ENCODE measurements at regions not wholly inside any gene's neighbourhood (a gene's known extent, or its start where the extent isn't known, plus 50 kb on each side); places are given as distances from the start of the nearest gene placed in this dataset.

DNA sequence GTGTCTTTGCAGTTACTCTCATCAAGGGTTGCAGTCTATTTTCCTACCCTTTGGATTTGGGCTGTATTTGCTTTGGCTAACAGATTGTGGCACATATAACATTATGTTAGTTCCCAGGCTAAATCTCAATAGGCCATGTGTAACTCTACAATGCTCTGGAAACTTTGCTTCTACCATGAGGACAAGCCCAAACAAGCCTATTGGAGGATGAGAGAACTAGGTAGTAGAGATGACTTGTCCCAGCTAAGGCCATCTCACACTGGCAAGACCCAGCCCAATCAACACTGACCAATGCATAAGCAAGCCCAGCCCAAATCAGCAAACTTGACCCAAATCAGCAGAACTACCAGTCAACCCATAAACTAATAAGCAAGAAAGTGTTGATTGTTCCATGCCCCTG lies 311.8 kb downstream of the NDFIP2 start:
- no peak for ATAC-seq
- H3K4me1 ChIP-seq (ENCODE audit: insufficient read depth): no peaks in the 10 kb centered on the region

More for the DNA sequence above, 311.8 kb downstream of the NDFIP2 start:
- DNase-seq (ENCODE audit: low spot score): no peak
- Histone ChIP-seq H3K9me2 (ENCODE audit: insufficient read depth) (peaks cover 12% of the 10 kb centered on the region; the same call in 1 of the 2 replicates), H3K36me3 (ENCODE audit: insufficient read depth) (no peaks in the 10 kb centered on the region), H3F3A (replicated peaks; ENCODE audit: low read depth) (no peaks in the 10 kb centered on the region), H3K4me3 (no peak overlapping the region), H3K27me3 (ENCODE audit: insufficient read depth) (no peaks in the 10 kb centered on the region), H3K79me2 (replicated peaks; ENCODE audit: insufficient read depth) (no peaks in the 10 kb centered on the region), H4K20me1 (replicated peaks; ENCODE audit: insufficient read depth) (no peaks in the 10 kb centered on the region; the same call in 1 of the 2 replicates), H2AFZ (peak overlapping the region; percentile 38; the same call in 1 of the 2 replicates), H3K4me2 (no peak overlapping the region), H3K27ac (ENCODE audit: low read depth) (no peak overlapping the region)
- Mint-ChIP-seq H3K36me3 (ENCODE audit: low read depth) (peaks cover 4% of the 10 kb centered on the region; the same call in 1 of the 3 replicates), H3K4me3 (no peak overlapping the region), H3K27ac (no peak overlapping the region), H3K27me3 (ENCODE audit: insufficient read depth, low read depth, poor library complexity) (peaks cover 2% of the 10 kb centered on the region), H3K9me3 (peaks cover 3% of the 10 kb centered on the region), H3K4me1 (no peaks in the 10 kb centered on the region)
- TF ChIP-seq CTCF (conservative IDR thresholded peaks at IDR 0.05; ENCODE audit: low read depth in 2 of 2) (no peak), NANOG (IDR thresholded peaks at IDR 0.05; ENCODE audit: borderline replicate concordance) (no peak), POLR2AphosphoS5 (IDR thresholded peaks at IDR 0.05; ENCODE audit: low read depth) (no peak), JUNB (IDR thresholded peaks at IDR 0.05; ENCODE audit: unreplicated experiment) (no peak), ZNF114 (CRISPR knock-in tag; IDR thresholded peaks at IDR 0.05) (no peak), CREB1 (CRISPR knock-in tag; IDR thresholded peaks at IDR 0.05; ENCODE audit: low read depth) (no peak), EZH2 (IDR thresholded peaks at IDR 0.05; ENCODE audit: low read depth, unreplicated experiment) (no peak), EZH2phosphoT487 (IDR thresholded peaks at IDR 0.05; ENCODE audit: unreplicated experiment) (no peak), ETS1 (IDR thresholded peaks at IDR 0.05) (no peak), STAT1 (IDR thresholded peaks at IDR 0.05; ENCODE audit: unreplicated experiment) (no peak), ZNF462 (CRISPR knock-in tag; IDR thresholded peaks at IDR 0.05) (no peak), ZNF331 (CRISPR knock-in tag; IDR thresholded peaks at IDR 0.05; ENCODE audit: low read depth) (no peak)
- TF ChIP-seq, protein P1, sequence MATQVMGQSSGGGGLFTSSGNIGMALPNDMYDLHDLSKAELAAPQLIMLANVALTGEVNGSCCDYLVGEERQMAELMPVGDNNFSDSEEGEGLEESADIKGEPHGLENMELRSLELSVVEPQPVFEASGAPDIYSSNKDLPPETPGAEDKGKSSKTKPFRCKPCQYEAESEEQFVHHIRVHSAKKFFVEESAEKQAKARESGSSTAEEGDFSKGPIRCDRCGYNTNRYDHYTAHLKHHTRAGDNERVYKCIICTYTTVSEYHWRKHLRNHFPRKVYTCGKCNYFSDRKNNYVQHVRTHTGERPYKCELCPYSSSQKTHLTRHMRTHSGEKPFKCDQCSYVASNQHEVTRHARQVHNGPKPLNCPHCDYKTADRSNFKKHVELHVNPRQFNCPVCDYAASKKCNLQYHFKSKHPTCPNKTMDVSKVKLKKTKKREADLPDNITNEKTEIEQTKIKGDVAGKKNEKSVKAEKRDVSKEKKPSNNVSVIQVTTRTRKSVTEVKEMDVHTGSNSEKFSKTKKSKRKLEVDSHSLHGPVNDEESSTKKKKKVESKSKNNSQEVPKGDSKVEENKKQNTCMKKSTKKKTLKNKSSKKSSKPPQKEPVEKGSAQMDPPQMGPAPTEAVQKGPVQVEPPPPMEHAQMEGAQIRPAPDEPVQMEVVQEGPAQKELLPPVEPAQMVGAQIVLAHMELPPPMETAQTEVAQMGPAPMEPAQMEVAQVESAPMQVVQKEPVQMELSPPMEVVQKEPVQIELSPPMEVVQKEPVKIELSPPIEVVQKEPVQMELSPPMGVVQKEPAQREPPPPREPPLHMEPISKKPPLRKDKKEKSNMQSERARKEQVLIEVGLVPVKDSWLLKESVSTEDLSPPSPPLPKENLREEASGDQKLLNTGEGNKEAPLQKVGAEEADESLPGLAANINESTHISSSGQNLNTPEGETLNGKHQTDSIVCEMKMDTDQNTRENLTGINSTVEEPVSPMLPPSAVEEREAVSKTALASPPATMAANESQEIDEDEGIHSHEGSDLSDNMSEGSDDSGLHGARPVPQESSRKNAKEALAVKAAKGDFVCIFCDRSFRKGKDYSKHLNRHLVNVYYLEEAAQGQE (IDR thresholded peaks at IDR 0.05; ENCODE audit: unreplicated experiment): no peak

All from GM23338 (cell line).